ENCODE measurements at regions not wholly inside any gene's neighbourhood (a gene's known extent, or its start where the extent isn't known, plus 50 kb on each side); places are given as distances from the start of the nearest gene placed in this dataset.

DNA sequence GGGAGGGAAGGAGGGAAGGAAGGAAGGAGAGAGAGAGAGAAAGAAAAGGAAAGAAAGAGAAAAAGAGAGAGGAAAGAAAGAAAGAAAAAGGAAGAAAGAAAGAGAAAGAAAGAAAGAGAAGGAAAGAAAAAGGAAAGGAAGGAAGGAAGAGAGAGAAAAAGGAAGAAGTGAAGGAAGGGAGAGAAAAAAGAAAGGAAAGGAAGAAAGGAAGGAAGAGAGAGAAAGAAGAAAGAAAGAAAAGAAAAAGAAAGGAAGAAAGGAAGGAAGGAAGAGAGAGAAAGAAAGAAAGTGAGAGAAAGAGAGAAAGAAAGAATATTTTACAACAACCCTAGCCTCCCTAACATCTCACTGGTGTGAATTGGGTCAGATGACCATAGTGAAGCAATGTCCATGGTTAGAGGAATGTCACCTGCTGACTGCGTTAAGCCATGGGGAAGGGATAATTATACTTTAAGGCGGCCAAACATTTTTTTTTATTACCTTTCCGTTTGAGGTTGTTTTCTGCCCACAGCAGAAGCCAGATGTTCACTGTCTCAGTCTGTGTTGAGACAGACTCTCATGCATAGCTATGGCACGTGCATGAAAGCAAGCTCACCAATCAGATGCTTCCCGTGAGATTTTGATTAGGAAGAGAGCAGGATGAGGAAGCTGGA, 76.4 kb downstream of the SNRPE start:
- no peaks in the 10 kb centered on the region for H3K36me3 ChIP-seq
- no peak overlapping the region for H3K27ac ChIP-seq
- DNase-seq: no peak
- H3K4me3 ChIP-seq: no peak overlapping the region
- no peaks in the 10 kb centered on the region for H3K27me3 ChIP-seq
- no peaks in the 10 kb centered on the region for H3K4me1 ChIP-seq
- WGBS, 5 donors: 45 to 61% (median 60%) methylated on average over 5 of the region's 5 CpGs
- no peaks in the 10 kb centered on the region for H3K9me3 ChIP-seq
- intact Hi-C loops (cut with DNase I; ENCODE audit: low total_unique reads): no loop called here
- TF ChIP-seq, protein P1, sequence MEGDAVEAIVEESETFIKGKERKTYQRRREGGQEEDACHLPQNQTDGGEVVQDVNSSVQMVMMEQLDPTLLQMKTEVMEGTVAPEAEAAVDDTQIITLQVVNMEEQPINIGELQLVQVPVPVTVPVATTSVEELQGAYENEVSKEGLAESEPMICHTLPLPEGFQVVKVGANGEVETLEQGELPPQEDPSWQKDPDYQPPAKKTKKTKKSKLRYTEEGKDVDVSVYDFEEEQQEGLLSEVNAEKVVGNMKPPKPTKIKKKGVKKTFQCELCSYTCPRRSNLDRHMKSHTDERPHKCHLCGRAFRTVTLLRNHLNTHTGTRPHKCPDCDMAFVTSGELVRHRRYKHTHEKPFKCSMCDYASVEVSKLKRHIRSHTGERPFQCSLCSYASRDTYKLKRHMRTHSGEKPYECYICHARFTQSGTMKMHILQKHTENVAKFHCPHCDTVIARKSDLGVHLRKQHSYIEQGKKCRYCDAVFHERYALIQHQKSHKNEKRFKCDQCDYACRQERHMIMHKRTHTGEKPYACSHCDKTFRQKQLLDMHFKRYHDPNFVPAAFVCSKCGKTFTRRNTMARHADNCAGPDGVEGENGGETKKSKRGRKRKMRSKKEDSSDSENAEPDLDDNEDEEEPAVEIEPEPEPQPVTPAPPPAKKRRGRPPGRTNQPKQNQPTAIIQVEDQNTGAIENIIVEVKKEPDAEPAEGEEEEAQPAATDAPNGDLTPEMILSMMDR (IDR thresholded peaks at IDR 0.05): no peak
- TF ChIP-seq POLR2A (IDR thresholded peaks at IDR 0.05) (no peak), POLR2AphosphoS5 (IDR thresholded peaks at IDR 0.05) (no peak), EP300 (IDR thresholded peaks at IDR 0.05) (no peak)

DNA sequence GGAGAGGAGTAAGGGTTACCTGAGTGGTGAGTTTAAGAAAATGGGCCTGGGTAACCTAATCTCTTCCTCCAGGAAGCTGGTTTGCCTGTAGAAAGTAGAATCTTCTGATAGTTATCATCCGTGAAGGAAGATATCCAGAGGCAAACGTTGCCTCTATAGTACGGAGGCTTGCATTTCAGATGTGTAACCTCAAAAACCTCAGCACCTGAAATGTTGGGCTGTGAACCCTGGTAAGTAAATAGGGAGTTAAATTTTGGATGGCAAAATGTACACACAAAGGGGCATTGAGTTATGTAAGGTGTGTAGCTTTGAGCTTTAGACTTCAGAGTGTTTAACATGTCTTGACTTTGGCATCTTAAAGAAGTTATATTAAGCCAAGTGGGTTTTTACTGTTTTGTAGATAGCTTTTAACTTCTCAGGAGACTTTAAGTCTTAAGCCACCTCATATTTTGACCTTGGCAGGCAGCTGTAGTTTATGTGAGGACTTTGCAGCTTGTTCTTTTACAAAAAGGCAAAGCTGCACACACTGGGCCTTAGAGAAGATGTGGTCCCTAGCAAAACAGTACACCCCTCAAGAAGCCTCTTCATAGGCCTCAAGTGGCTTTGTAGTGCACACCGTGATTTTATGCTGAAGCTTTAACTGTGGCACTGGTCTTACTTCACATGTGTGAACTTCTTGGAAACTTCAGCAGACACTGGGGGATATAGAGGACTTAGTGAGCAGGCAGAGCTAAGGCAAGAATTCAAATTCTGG, 83.4 kb downstream of the SNRPE start:
- 46 to 68% (median 59%) methylated on average over 4 of the region's 4 CpGs for WGBS, 5 donors
- Histone ChIP-seq H3K4me1 (no peaks in the 10 kb centered on the region), H3K4me3 (no peak overlapping the region), H3K9me3 (no peaks in the 10 kb centered on the region), H3K27me3 (no peaks in the 10 kb centered on the region), H3K36me3 (no peaks in the 10 kb centered on the region), H3K27ac (no peak overlapping the region)
- no peak for DNase-seq
- TF ChIP-seq, protein P1 (IDR thresholded peaks at IDR 0.05): no peak
- TF ChIP-seq POLR2AphosphoS5 (IDR thresholded peaks at IDR 0.05) (no peak), EP300 (IDR thresholded peaks at IDR 0.05) (no peak), POLR2A (IDR thresholded peaks at IDR 0.05) (no peak)
- intact Hi-C loops (cut with DNase I; ENCODE audit: low total_unique reads): no loop called here

DNA sequence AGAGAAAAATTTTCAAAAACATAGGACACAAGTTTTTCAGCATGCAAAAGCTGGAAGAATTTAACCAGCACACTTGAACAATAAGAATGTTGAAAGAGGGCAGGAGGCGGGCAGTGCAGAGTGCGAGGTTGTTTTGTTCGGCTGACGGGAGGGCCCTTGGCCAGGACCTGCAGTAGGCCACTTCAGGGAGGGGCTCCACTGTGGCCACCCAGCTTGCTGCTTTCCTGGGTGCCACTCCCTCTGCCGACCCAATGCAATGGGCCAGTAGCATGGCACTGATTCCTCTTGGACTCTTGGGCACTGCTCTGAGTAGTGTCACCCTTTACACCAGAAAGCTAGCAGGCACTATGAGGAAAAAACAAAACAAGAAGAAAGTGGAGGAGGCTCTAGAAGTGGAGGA, 92.9 kb downstream of the SNRPE start:
- Histone ChIP-seq H3K9me3 (peaks cover 0 to 22% (median 11%) of the 10 kb centered on the region in 4 donors), H3K4me1 (no peaks in the 10 kb centered on the region), H3K27ac (no peak overlapping the region), H3K27me3 (no peaks in the 10 kb centered on the region), H3K36me3 (no peaks in the 10 kb centered on the region), H3K4me3 (no peak overlapping the region)
- TF ChIP-seq, protein P1 (IDR thresholded peaks at IDR 0.05): no peak
- no peak for TF ChIP-seq POLR2AphosphoS5 (IDR thresholded peaks at IDR 0.05)
- no peak for DNase-seq
- WGBS, 5 donors: 88 to 98% (median 95%) methylated on average over 5 of the region's 5 CpGs
- intact Hi-C loops (cut with DNase I; ENCODE audit: low total_unique reads): no loop called here

DNA sequence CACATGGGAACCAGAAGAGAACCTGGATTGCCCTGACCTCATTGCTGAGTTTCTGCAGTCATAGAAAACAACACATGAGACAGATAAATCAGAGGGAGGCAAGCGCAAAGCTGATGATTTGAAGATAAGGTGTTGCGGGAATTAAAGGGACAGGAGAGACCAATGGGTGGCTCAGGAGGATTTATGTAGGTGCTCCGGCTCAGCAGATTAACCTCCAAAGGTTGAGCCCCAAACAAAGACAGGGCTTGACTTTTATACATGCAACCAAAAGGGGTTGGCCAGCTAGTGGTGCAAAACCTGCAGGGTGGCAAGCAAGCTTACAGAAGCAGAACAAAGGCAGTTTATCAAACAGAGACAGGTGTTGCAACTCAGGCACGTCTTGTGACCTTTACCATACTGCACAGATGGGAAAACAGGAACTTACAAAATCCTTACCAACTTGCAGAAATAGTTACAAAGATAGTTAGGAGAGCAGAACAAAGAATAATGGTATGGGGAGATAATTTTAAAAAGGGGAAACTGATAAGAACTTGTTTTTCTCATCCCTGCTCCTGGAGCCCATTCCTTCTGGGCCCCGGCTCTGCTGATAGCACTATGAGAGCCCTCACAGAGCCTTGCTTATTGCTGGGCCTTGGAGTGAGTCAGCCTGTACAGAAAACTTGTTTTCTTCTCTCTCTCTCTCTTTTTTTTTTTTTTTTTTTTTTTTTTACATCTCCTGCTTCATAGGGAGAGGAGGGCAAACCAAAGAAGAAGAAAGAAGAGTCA, 93.6 kb downstream of the SNRPE start:
- no peaks in the 10 kb centered on the region for H3K27me3 ChIP-seq
- intact Hi-C loops (cut with DNase I; ENCODE audit: low total_unique reads): no loop called here

More for the DNA sequence above, 93.6 kb downstream of the SNRPE start:
- Histone ChIP-seq H3K9me3 (peaks cover 0 to 22% (median 11%) of the 10 kb centered on the region in 4 donors), H3K4me3 (no peak overlapping the region), H3K4me1 (no peaks in the 10 kb centered on the region), H3K36me3 (no peaks in the 10 kb centered on the region), H3K27ac (no peak overlapping the region)
- TF ChIP-seq EP300 (IDR thresholded peaks at IDR 0.05): no peak
- WGBS, 5 donors: 66 to 75% (median 69%) methylated on average over 5 of the region's 5 CpGs
- no peak for DNase-seq
